ENCODE measurements at regions not wholly inside any gene's neighbourhood (a gene's known extent, or its start where the extent isn't known, plus 50 kb on each side); places are given as distances from the start of the nearest gene placed in this dataset.

- TF ChIP-seq POLR2A (IDR thresholded peaks at IDR 0.05; ENCODE audit: low read length): no peak
- no peak for TF ChIP-seq GATA1 (IDR thresholded peaks at IDR 0.05; ENCODE audit: low read depth, low read length)
Measured at GRCh38 chr20:11979306-11979990, 61.8 kb downstream of the BTBD3 start.
